Activated CD4-positive, alpha-beta memory T cell treated with anti-CD3 and anti-CD28 coated beads, Interleukin-2, amount 10 ng/mL, durations not matched to agents 7 days and 5 days (primary cell): ENCODE measurements at regions not wholly inside any gene's neighbourhood (a gene's known extent, or its start where the extent isn't known, plus 50 kb on each side); places are given as distances from the start of the nearest gene placed in this dataset.
"Not testable (repeated sequence)": the region's sequence is repeated elsewhere in the genome, so short reads cannot be mapped to it uniquely, and the experiment has no call there.

Experiments used
- CTCF ChIA-PET: fragments of 350-600 bp; sonication (Branson Sonifier 250); formaldehyde crosslinking; loops from one replicate; lab custom pipeline; 2021; ENCODE audit warnings: antibody characterized with exemption, inconsistent platforms; lab: Charles Lee
- POLR2A ChIA-PET: fragments of 350-600 bp; sonication (Branson Sonifier 250); formaldehyde crosslinking; loops from one replicate; lab custom pipeline; 2021; ENCODE audit warnings: antibody characterized with exemption; lab: Charles Lee
- DNase-seq: peaks from one replicate; pipeline ENCODE4 v3.0.0-alpha.2; 2020
- H3K27ac Mint-ChIP-seq: one replicate; pipeline ENCODE4 v1.8.0; 2021; ENCODE audit warnings: mild to moderate bottlenecking, mixed read lengths
- H3K27me3 Mint-ChIP-seq: one replicate; pipeline ENCODE4 v1.8.0; 2021; ENCODE audit warnings: mixed read lengths
- H3K36me3 Mint-ChIP-seq: one replicate; pipeline ENCODE4 v1.8.0; 2021; ENCODE audit warnings: low read depth, mixed read lengths
- H3K4me1 Mint-ChIP-seq: one replicate; pipeline ENCODE4 v1.8.0; 2021; ENCODE audit warnings: mixed read lengths
- H3K4me3 Mint-ChIP-seq: one replicate; pipeline ENCODE4 v1.8.0; 2021; ENCODE audit warnings: mild to moderate bottlenecking, mixed read lengths
- H3K9me3 Mint-ChIP-seq: one replicate; pipeline ENCODE4 v1.8.0; 2021; ENCODE audit warnings: mixed read lengths

GRCh38 chr16:35753559-35754390 lies 2294.4 kb downstream of the TP53TG3F start:
- H3K27ac Mint-ChIP-seq, result no peak overlapping the region
- no peak overlapping the region for H3K4me3 Mint-ChIP-seq
- H3K4me1 Mint-ChIP-seq, result no peaks in the 10 kb centered on the region
- POLR2A ChIA-PET, result no interaction called here
- H3K9me3 Mint-ChIP-seq, result peaks cover 20% of the 10 kb centered on the region
- H3K36me3 Mint-ChIP-seq, result peaks cover 4% of the 10 kb centered on the region
- CTCF ChIA-PET, result no interaction called here
- no peak for DNase-seq
- H3K27me3 Mint-ChIP-seq, result no peaks in the 10 kb centered on the region

- DNase-seq, result no peak
- Mint-ChIP-seq H3K36me3 (peaks cover 4% of the 10 kb centered on the region), H3K27me3 (no peaks in the 10 kb centered on the region), H3K9me3 (peaks cover 18% of the 10 kb centered on the region), H3K4me1 (no peaks in the 10 kb centered on the region), H3K27ac (no peak overlapping the region), H3K4me3 (no peak overlapping the region)
- CTCF ChIA-PET, result no interaction called here
- POLR2A ChIA-PET, result no interaction called here
Observed at GRCh38 chr16:35754391-35755369, 2295.3 kb downstream of the TP53TG3F start.

GRCh38 chr16:35788381-35788780 lies 2329.0 kb downstream of the TP53TG3F start:
- H3K36me3 Mint-ChIP-seq, result no peaks in the 10 kb centered on the region
- no peak for DNase-seq
- CTCF ChIA-PET, result no interaction called here
- peaks cover 52% of the 10 kb centered on the region for H3K9me3 Mint-ChIP-seq
- POLR2A ChIA-PET, result no interaction called here
- no peak overlapping the region for H3K4me3 Mint-ChIP-seq
- no peak overlapping the region for H3K27ac Mint-ChIP-seq
- H3K4me1 Mint-ChIP-seq, result no peaks in the 10 kb centered on the region
- no peaks in the 10 kb centered on the region for H3K27me3 Mint-ChIP-seq

GRCh38 chr16:35792516-35793285 lies 2333.3 kb downstream of the TP53TG3F start:
- DNase-seq, result no peak
- no peaks in the 10 kb centered on the region for H3K27me3 Mint-ChIP-seq
- POLR2A ChIA-PET, result interaction anchor here (0.6 kb wide), 1 partner anchor 1157 kb away, joined by 3 read pairs; no protein-coding TSS in a partner anchor
- no peaks in the 10 kb centered on the region for H3K36me3 Mint-ChIP-seq
- H3K4me3 Mint-ChIP-seq, result no peak overlapping the region
- CTCF ChIA-PET, result no interaction called here
- no peak overlapping the region for H3K27ac Mint-ChIP-seq
- H3K4me1 Mint-ChIP-seq, result no peaks in the 10 kb centered on the region
- H3K9me3 Mint-ChIP-seq, result peaks cover 38% of the 10 kb centered on the region

- POLR2A ChIA-PET, result no interaction called here
- DNase-seq, result no peak
- no peak overlapping the region for H3K4me3 Mint-ChIP-seq
- CTCF ChIA-PET, result no interaction called here
- no peak overlapping the region for H3K27ac Mint-ChIP-seq
- H3K9me3 Mint-ChIP-seq, result peaks cover 41% of the 10 kb centered on the region
- no peaks in the 10 kb centered on the region for H3K4me1 Mint-ChIP-seq
- H3K27me3 Mint-ChIP-seq, result no peaks in the 10 kb centered on the region
- no peaks in the 10 kb centered on the region for H3K36me3 Mint-ChIP-seq
Observed at GRCh38 chr16:35793601-35794000, 2334.2 kb downstream of the TP53TG3F start.

GRCh38 chr16:35794896-35795295 lies 2335.5 kb downstream of the TP53TG3F start:
- Mint-ChIP-seq H3K27me3 (no peaks in the 10 kb centered on the region), H3K4me3 (no peak overlapping the region), H3K27ac (no peak overlapping the region), H3K36me3 (no peaks in the 10 kb centered on the region), H3K9me3 (peaks cover 35% of the 10 kb centered on the region), H3K4me1 (no peaks in the 10 kb centered on the region)
- DNase-seq, result no peak
- ChIA-PET POLR2A (no interaction called here), CTCF (no interaction called here)

GRCh38 chr16:35795361-35796029 lies 2336.1 kb downstream of the TP53TG3F start:
- Mint-ChIP-seq H3K27ac (no peak overlapping the region), H3K4me1 (no peaks in the 10 kb centered on the region)

GRCh38 chr16:35797811-35798210 lies 2338.4 kb downstream of the TP53TG3F start:
- no peaks in the 10 kb centered on the region for H3K4me1 Mint-ChIP-seq
- DNase-seq, result no peak
- ChIA-PET POLR2A (no interaction called here), CTCF (no interaction called here)
- no peaks in the 10 kb centered on the region for H3K27me3 Mint-ChIP-seq
- peaks cover 21% of the 10 kb centered on the region for H3K9me3 Mint-ChIP-seq
- H3K36me3 Mint-ChIP-seq, result no peaks in the 10 kb centered on the region
- no peak overlapping the region for H3K4me3 Mint-ChIP-seq
- no peak overlapping the region for H3K27ac Mint-ChIP-seq

More at GRCh38 chr16:35795361-35796029, 2336.1 kb downstream of the TP53TG3F start:
- POLR2A ChIA-PET, result no interaction called here
- CTCF ChIA-PET, result no interaction called here
- no peak for DNase-seq
- H3K9me3 Mint-ChIP-seq, result peaks cover 35% of the 10 kb centered on the region
- H3K4me3 Mint-ChIP-seq, result no peak overlapping the region
- no peaks in the 10 kb centered on the region for H3K27me3 Mint-ChIP-seq
- no peaks in the 10 kb centered on the region for H3K36me3 Mint-ChIP-seq

GRCh38 chr16:35798885-35799426 lies 2339.5 kb downstream of the TP53TG3F start:
- DNase-seq, result no peak
- H3K36me3 Mint-ChIP-seq, result no peaks in the 10 kb centered on the region
- no peak overlapping the region for H3K27ac Mint-ChIP-seq
- H3K27me3 Mint-ChIP-seq, result no peaks in the 10 kb centered on the region
- no peak overlapping the region for H3K4me3 Mint-ChIP-seq
- ChIA-PET CTCF (no interaction called here), POLR2A (no interaction called here)
- no peaks in the 10 kb centered on the region for H3K4me1 Mint-ChIP-seq
- H3K9me3 Mint-ChIP-seq, result peaks cover 20% of the 10 kb centered on the region

- H3K9me3 Mint-ChIP-seq, result peaks cover 21% of the 10 kb centered on the region
- H3K4me3 Mint-ChIP-seq, CTCF ChIA-PET, H3K36me3 Mint-ChIP-seq, DNase-seq, H3K27ac Mint-ChIP-seq, H3K27me3 Mint-ChIP-seq, H3K4me1 Mint-ChIP-seq, POLR2A ChIA-PET: not testable (repeated sequence)
Observed at GRCh38 chr16:35804465-35804864, 2345.1 kb downstream of the TP53TG3F start.

- no peaks in the 10 kb centered on the region for H3K4me1 Mint-ChIP-seq
- peaks cover 17% of the 10 kb centered on the region for H3K9me3 Mint-ChIP-seq
- no peak for DNase-seq
- no peak overlapping the region for H3K4me3 Mint-ChIP-seq
- CTCF ChIA-PET, result no interaction called here
- H3K27me3 Mint-ChIP-seq, result no peaks in the 10 kb centered on the region
- POLR2A ChIA-PET, result no interaction called here
- no peaks in the 10 kb centered on the region for H3K36me3 Mint-ChIP-seq
- H3K27ac Mint-ChIP-seq, result no peak overlapping the region
Observed at GRCh38 chr16:35823342-35823741, 2363.9 kb downstream of the TP53TG3F start.

- Mint-ChIP-seq H3K27me3 (no peaks in the 10 kb centered on the region), H3K36me3 (no peaks in the 10 kb centered on the region), H3K9me3 (peaks cover 15% of the 10 kb centered on the region), H3K27ac (no peak overlapping the region), H3K4me3 (no peak overlapping the region), H3K4me1 (no peaks in the 10 kb centered on the region)
- no peak for DNase-seq
- ChIA-PET POLR2A (no interaction called here), CTCF (no interaction called here)
Observed at GRCh38 chr16:35841632-35842031, 2382.2 kb downstream of the TP53TG3F start.
